HUES64 (cell line): ENCODE measurements at regions not wholly inside any gene's neighbourhood (a gene's known extent, or its start where the extent isn't known, plus 50 kb on each side); places are given as distances from the start of the nearest gene placed in this dataset.

Source experiments
- H3K27ac ChIP-seq: 2 replicates; pipeline ENCODE4 v1.7.0; 2013; ENCODE audit warnings: low read depth, low read length, inconsistent platforms
- H3K27me3 ChIP-seq: 2 replicates; pipeline ENCODE4 v1.6.1; 2013; ENCODE audit warnings: mild to moderate bottlenecking, low read length; ENCODE audit not compliant: insufficient read depth
- H3K36me3 ChIP-seq: 2 replicates; pipeline ENCODE4 v1.6.1; 2013; ENCODE audit warnings: mild to moderate bottlenecking, low read length; ENCODE audit not compliant: insufficient read depth
- H3K4me1 ChIP-seq: 2 replicates; pipeline ENCODE4 v1.6.1; 2013; ENCODE audit warnings: mild to moderate bottlenecking, low read length, moderate library complexity; ENCODE audit not compliant: insufficient read depth
- H3K4me3 ChIP-seq: 2 replicates; pipeline ENCODE4 v1.5.1; 2013; ENCODE audit warnings: mild to moderate bottlenecking, low read length, moderate library complexity
- H3K9ac ChIP-seq: 2 replicates; pipeline ENCODE4 v1.6.1; 2013; ENCODE audit warnings: mild to moderate bottlenecking, low read depth, low read length
- H3K9me3 ChIP-seq: 2 replicates; pipeline ENCODE4 v1.6.1; 2013; ENCODE audit warnings: low read depth, low read length; ENCODE audit not compliant: insufficient read depth
- WGBS: fragments of 150-250, 120-280 bp; methylation state at CpG from one replicate; pipeline ENCODE4 v1.1.7; 2013; ENCODE audit warnings: missing lambda C conversion rate; 5-methylcytosine and 5-hydroxymethylcytosine counted together

GRCh38 chr13:70842062-70842644 lies 733.9 kb upstream of the KLHL1 start:
- Histone ChIP-seq H3K27me3 (no peaks in the 10 kb centered on the region), H3K9me3 (no peaks in the 10 kb centered on the region), H3K9ac (no peak overlapping the region), H3K4me1 (peaks cover 9% of the 10 kb centered on the region; the same call in 1 of the 2 replicates), H3K27ac (no peak overlapping the region), H3K4me3 (no peak overlapping the region), H3K36me3 (no peaks in the 10 kb centered on the region)
- 96% methylated on average over 5 of the region's 5 CpGs for WGBS

GRCh38 chr13:70841240-70842061 lies 733.2 kb upstream of the KLHL1 start:
- no peak overlapping the region for H3K9ac ChIP-seq
- no peaks in the 10 kb centered on the region for H3K27me3 ChIP-seq
- H3K36me3 ChIP-seq = no peaks in the 10 kb centered on the region
- H3K4me3 ChIP-seq = no peak overlapping the region
- H3K4me1 ChIP-seq = peaks cover 9% of the 10 kb centered on the region; the same call in 1 of the 2 replicates
- WGBS = 82% methylated on average over 12 of the region's 12 CpGs
- no peak overlapping the region for H3K27ac ChIP-seq
- H3K9me3 ChIP-seq = no peaks in the 10 kb centered on the region

GRCh38 chr13:70835371-70835770 lies 727.1 kb upstream of the KLHL1 start:
- WGBS = 100% methylated on average over 1 of the region's 1 CpG
- no peak overlapping the region for H3K4me3 ChIP-seq
- H3K9me3 ChIP-seq = no peaks in the 10 kb centered on the region
- no peaks in the 10 kb centered on the region for H3K27me3 ChIP-seq
- 0 out of 2 replicates have a peak, but pooled peaks cover 3% of the 10 kb centered on the region for H3K4me1 ChIP-seq
- no peak overlapping the region for H3K9ac ChIP-seq
- H3K36me3 ChIP-seq = no peaks in the 10 kb centered on the region
- no peak overlapping the region for H3K27ac ChIP-seq

- Histone ChIP-seq H3K27ac (no peak overlapping the region), H3K9ac (no peak overlapping the region), H3K9me3 (no peaks in the 10 kb centered on the region), H3K36me3 (no peaks in the 10 kb centered on the region), H3K4me3 (no peak overlapping the region), H3K27me3 (no peaks in the 10 kb centered on the region), H3K4me1 (no peaks in the 10 kb centered on the region)
- 100% methylated on average over 3 of the region's 4 CpGs for WGBS
Observed at GRCh38 chr13:70829748-70830147, 721.5 kb upstream of the KLHL1 start.

- no peak overlapping the region for H3K4me3 ChIP-seq
- H3K36me3 ChIP-seq = no peaks in the 10 kb centered on the region
- H3K9me3 ChIP-seq = no peaks in the 10 kb centered on the region
- 100% methylated on average over 1 of the region's 2 CpGs for WGBS
- H3K4me1 ChIP-seq = no peaks in the 10 kb centered on the region
- no peak overlapping the region for H3K9ac ChIP-seq
- H3K27me3 ChIP-seq = no peaks in the 10 kb centered on the region
- no peak overlapping the region for H3K27ac ChIP-seq
Observed at GRCh38 chr13:70817576-70817975, 709.3 kb upstream of the KLHL1 start.

GRCh38 chr13:70816853-70817252 lies 708.6 kb upstream of the KLHL1 start:
- Histone ChIP-seq H3K9ac (no peak overlapping the region), H3K27ac (no peak overlapping the region), H3K27me3 (no peaks in the 10 kb centered on the region), H3K4me3 (no peak overlapping the region), H3K9me3 (no peaks in the 10 kb centered on the region), H3K36me3 (no peaks in the 10 kb centered on the region), H3K4me1 (no peaks in the 10 kb centered on the region)
- 96% methylated on average over 5 of the region's 5 CpGs for WGBS

- Histone ChIP-seq H3K9me3 (no peaks in the 10 kb centered on the region), H3K4me1 (peaks cover 1% of the 10 kb centered on the region; the same call in 1 of the 2 replicates), H3K27ac (no peak overlapping the region), H3K36me3 (no peaks in the 10 kb centered on the region), H3K9ac (no peak overlapping the region), H3K4me3 (no peak overlapping the region), H3K27me3 (no peaks in the 10 kb centered on the region)
- 98% methylated on average over 3 of the region's 3 CpGs for WGBS
Observed at GRCh38 chr13:70814684-70815083, 706.4 kb upstream of the KLHL1 start.

GRCh38 chr13:70812481-70812880 lies 704.2 kb upstream of the KLHL1 start:
- Histone ChIP-seq H3K9ac (no peak overlapping the region), H3K27ac (no peak overlapping the region)

GRCh38 chr13:70809588-70809987 lies 701.3 kb upstream of the KLHL1 start:
- Histone ChIP-seq H3K9ac (no peak overlapping the region), H3K4me1 (peaks cover 2% of the 10 kb centered on the region; the same call in 1 of the 2 replicates), H3K36me3 (no peaks in the 10 kb centered on the region), H3K4me3 (no peak overlapping the region), H3K27me3 (no peaks in the 10 kb centered on the region), H3K27ac (peak overlapping the region; percentile 54; the same call in 1 of the 2 replicates), H3K9me3 (peaks cover 6% of the 10 kb centered on the region; the same call in 1 of the 2 replicates)
- 85% methylated on average over 4 of the region's 4 CpGs for WGBS

More at GRCh38 chr13:70812481-70812880, 704.2 kb upstream of the KLHL1 start:
- H3K27me3 ChIP-seq = no peaks in the 10 kb centered on the region
- no peaks in the 10 kb centered on the region for H3K36me3 ChIP-seq
- H3K9me3 ChIP-seq = peaks cover 6% of the 10 kb centered on the region; the same call in 1 of the 2 replicates
- peaks cover 2% of the 10 kb centered on the region; the same call in 1 of the 2 replicates for H3K4me1 ChIP-seq
- no peak overlapping the region for H3K4me3 ChIP-seq

- Histone ChIP-seq H3K36me3 (no peaks in the 10 kb centered on the region), H3K4me3 (no peak overlapping the region), H3K27me3 (no peaks in the 10 kb centered on the region), H3K9me3 (no peaks in the 10 kb centered on the region), H3K9ac (no peak overlapping the region), H3K27ac (no peak overlapping the region), H3K4me1 (no peaks in the 10 kb centered on the region)
Observed at GRCh38 chr13:70798385-70798784, 690.1 kb upstream of the KLHL1 start.

- Histone ChIP-seq H3K27me3 (no peaks in the 10 kb centered on the region), H3K4me3 (no peak overlapping the region), H3K9ac (no peak overlapping the region), H3K36me3 (no peaks in the 10 kb centered on the region), H3K27ac (no peak overlapping the region), H3K9me3 (no peaks in the 10 kb centered on the region), H3K4me1 (no peaks in the 10 kb centered on the region)
- WGBS = 65% methylated on average over 3 of the region's 3 CpGs
Observed at GRCh38 chr13:70795484-70795883, 687.2 kb upstream of the KLHL1 start.
